Nephron (organoid): ENCODE measurements at regions not wholly inside any gene's neighbourhood (a gene's known extent, or its start where the extent isn't known, plus 50 kb on each side); places are given as distances from the start of the nearest gene placed in this dataset.

Experiments used
- H3K27ac Mint-ChIP-seq, 3 experiments: 2 replicates each; pipeline ENCODE4 v1.8.0; 2020; ENCODE audit warnings: mixed read lengths in 3 of 3, mild to moderate bottlenecking in 2 of 3, moderate library complexity in 1 of 3
- H3K27me3 Mint-ChIP-seq: 2 replicates; pipeline ENCODE4 v1.8.0; 2021; ENCODE audit warnings: low read depth, mild to moderate bottlenecking, moderate library complexity, mixed read lengths
- H3K36me3 Mint-ChIP-seq: 2 replicates; pipeline ENCODE4 v1.8.0; 2020; ENCODE audit warnings: low read depth, mixed read lengths
- H3K4me1 Mint-ChIP-seq: 2 replicates; pipeline ENCODE4 v1.8.0; 2020; ENCODE audit warnings: mixed read lengths
- H3K4me3 Mint-ChIP-seq, 3 experiments: 2 replicates each; pipeline ENCODE4 v1.8.0; 2020; ENCODE audit warnings: mild to moderate bottlenecking in 3 of 3, mixed read lengths in 3 of 3, moderate library complexity in 2 of 3
- H3K9me3 Mint-ChIP-seq: 2 replicates; pipeline ENCODE4 v1.8.0; 2020; ENCODE audit warnings: mixed read lengths
- TF ChIP-seq, protein P1 (sequence below), 3 experiments: fragments of 200-600 bp; sonication (generic); IDR thresholded peaks; one replicate each; pipeline ENCODE4 v1.5.0; 2021; ENCODE audit warnings: antibody characterized with exemption in 3 of 3; ENCODE audit not compliant: unreplicated experiment in 3 of 3

DNA sequence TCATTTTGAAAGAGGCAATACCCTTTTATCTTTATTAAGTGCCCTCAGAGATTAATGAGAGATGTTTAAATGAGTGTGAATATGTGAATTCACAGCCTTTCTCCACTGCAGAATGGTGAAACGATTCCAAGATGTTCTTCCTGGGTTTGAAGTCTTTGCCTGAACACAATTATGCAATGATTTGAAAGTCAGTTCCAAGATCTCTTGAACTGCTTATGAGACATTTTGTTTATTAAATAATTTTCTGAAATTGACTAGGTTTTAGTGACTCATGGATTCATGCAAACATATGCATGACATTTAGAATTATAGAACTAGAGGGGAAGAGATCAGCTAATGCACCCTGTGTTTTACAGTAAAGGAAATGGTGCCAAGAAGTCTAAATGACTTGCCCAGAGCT, 118.1 kb upstream of the SLC38A2 start:
- no peaks in the 10 kb centered on the region for H3K36me3 Mint-ChIP-seq
- H3K4me1 Mint-ChIP-seq, result peaks cover 42% of the 10 kb centered on the region
- no peaks in the 10 kb centered on the region for H3K9me3 Mint-ChIP-seq
- peak overlapping the region in 2 of 3 experiments; percentile 74 to 80 for H3K27ac Mint-ChIP-seq
- H3K4me3 Mint-ChIP-seq, result no peak overlapping the region
- H3K27me3 Mint-ChIP-seq, result no peaks in the 10 kb centered on the region
- TF ChIP-seq, protein P1, sequence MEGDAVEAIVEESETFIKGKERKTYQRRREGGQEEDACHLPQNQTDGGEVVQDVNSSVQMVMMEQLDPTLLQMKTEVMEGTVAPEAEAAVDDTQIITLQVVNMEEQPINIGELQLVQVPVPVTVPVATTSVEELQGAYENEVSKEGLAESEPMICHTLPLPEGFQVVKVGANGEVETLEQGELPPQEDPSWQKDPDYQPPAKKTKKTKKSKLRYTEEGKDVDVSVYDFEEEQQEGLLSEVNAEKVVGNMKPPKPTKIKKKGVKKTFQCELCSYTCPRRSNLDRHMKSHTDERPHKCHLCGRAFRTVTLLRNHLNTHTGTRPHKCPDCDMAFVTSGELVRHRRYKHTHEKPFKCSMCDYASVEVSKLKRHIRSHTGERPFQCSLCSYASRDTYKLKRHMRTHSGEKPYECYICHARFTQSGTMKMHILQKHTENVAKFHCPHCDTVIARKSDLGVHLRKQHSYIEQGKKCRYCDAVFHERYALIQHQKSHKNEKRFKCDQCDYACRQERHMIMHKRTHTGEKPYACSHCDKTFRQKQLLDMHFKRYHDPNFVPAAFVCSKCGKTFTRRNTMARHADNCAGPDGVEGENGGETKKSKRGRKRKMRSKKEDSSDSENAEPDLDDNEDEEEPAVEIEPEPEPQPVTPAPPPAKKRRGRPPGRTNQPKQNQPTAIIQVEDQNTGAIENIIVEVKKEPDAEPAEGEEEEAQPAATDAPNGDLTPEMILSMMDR (IDR thresholded peaks at IDR 0.05; ENCODE audit: unreplicated experiment in 3 of 3), result no peak

DNA sequence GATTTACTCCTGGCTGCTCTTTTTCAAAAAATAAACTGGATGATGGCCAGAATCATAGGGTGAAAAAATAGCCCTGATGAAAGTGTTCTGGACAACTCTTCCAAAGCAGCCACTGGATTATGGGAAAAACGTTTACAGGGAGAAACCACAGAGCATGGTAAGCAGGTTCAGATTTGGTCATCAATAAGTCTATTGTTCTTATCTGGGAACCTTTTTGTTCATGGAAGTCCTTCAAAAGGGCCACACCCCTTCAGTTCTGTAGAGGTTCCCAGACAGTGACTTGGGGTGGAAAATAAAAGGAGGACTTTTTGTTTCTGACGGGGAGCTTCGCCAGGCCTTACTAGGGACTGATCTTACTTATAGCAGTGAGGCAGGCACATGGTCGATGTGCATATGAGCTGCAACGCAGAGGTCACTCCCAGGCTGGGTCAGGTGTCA, 117.4 kb upstream of the SLC38A2 start:
- Mint-ChIP-seq H3K27me3 (no peaks in the 10 kb centered on the region), H3K4me3 (no peak overlapping the region), H3K27ac (peak overlapping the region in 2 of 3 experiments; percentile 71 to 80), H3K9me3 (no peaks in the 10 kb centered on the region), H3K36me3 (no peaks in the 10 kb centered on the region), H3K4me1 (peaks cover 42% of the 10 kb centered on the region)
- TF ChIP-seq, protein P1 (IDR thresholded peaks at IDR 0.05; ENCODE audit: unreplicated experiment in 3 of 3), result no peak

DNA sequence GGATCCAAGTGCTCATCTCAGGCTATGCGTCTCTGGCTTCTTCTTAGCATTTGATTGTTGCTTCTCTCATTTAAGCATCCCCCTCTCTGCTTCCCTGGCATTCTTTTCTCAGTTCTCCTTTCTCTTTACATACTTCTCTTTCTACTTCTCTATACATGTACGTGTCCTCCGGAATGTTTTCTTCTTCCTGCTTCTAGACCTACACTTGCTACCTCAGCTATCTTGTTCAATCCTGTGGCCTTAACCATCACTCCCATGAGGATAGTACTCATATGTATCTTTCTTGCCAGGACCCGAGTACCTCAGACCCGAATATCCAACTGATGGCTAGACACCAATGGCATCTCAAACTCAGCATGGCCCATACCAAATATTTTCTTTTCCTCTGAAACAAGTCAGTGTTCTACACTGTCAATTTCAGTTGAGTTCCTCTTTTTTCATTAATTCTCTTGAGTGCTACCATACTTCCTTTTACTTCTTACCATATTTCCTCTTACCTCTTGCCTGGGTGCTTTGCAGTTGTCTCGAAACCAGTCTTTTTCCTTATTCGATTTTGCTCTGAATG, 115.1 kb upstream of the SLC38A2 start:
- Mint-ChIP-seq H3K4me3 (no peak overlapping the region), H3K27me3 (no peaks in the 10 kb centered on the region), H3K36me3 (no peaks in the 10 kb centered on the region), H3K27ac (no peak overlapping the region), H3K4me1 (peaks cover 22% of the 10 kb centered on the region), H3K9me3 (no peaks in the 10 kb centered on the region)
- TF ChIP-seq, protein P1 (IDR thresholded peaks at IDR 0.05; ENCODE audit: unreplicated experiment in 3 of 3), result no peak

DNA sequence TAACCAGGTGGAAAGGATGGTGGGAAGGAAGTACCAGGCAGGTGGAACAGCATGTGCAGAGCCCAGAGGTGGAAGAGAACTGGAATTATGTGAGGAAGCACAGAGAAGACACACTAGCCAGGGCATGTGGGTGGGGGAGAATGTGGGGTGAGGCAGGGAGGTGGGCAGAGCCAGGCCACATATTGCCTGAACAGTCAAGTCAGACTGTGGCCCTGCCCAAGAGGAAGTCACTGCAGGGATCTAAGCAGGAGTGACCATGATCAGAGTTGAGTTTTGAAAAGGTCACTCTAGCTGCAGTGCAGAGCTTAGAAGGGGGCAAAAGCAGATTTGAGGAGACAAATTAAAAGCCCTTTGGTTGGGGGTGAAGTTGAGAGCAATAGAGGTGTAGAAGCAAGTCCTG, 114.0 kb upstream of the SLC38A2 start:
- H3K27me3 Mint-ChIP-seq, result no peaks in the 10 kb centered on the region
- H3K4me1 Mint-ChIP-seq, result peaks cover 13% of the 10 kb centered on the region
- no peak overlapping the region for H3K27ac Mint-ChIP-seq
- H3K4me3 Mint-ChIP-seq, result no peak overlapping the region
- no peaks in the 10 kb centered on the region for H3K36me3 Mint-ChIP-seq
- TF ChIP-seq, protein P1 (IDR thresholded peaks at IDR 0.05; ENCODE audit: unreplicated experiment in 3 of 3), result no peak
- H3K9me3 Mint-ChIP-seq, result no peaks in the 10 kb centered on the region

DNA sequence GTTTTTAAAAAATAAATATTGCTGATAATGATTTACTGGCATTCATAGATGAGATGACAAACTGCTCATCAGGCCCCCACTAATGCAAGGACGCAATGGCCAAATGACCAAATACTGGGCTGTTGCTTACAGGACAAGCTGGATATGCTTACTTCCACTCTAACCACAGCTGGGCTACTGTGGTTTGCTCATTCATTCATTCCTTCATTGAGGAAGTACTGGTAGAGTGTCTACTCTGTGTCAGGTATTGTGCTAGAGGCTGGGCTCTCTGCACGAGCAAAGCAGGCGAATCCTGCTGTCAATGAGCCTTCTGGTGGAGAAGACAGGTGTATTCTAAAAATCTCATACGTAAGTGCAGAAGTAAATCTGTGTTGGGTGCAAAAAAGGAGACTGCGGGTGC, 113.3 kb upstream of the SLC38A2 start:
- Mint-ChIP-seq H3K27me3 (no peaks in the 10 kb centered on the region), H3K9me3 (no peaks in the 10 kb centered on the region), H3K36me3 (no peaks in the 10 kb centered on the region), H3K27ac (no peak overlapping the region), H3K4me1 (peaks cover 12% of the 10 kb centered on the region), H3K4me3 (no peak overlapping the region)
- TF ChIP-seq, protein P1 (IDR thresholded peaks at IDR 0.05; ENCODE audit: unreplicated experiment in 3 of 3), result no peak

DNA sequence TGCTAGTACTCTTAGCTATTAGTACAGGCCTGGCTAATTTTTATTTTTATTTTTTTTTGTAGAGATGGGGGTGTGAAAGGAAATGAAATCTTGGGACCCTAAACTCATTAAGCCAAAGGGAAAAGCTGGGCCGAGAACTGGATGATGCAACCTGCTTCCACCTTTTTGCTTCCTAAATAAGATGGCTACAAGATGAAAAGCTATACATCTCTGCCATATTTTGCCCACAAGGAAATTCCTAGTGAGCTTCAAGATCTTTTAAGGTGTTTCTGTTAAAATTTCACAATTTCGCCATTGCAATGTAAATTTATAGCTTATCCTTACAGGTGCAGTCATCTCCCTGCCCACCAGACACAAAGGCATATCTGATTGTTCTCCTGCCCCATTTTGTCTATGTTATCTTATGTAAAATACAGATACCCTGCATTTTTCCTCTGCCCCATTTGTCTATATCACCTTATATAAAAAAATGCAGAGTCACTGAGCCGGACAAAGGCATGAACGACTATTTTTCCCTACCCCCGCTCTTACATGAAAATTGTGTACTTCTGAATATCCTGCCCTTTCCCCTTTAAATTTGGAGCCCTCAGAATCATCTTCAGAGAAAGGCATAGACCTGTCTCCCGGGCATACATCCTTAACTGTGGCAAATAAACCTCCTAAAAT, 112.0 kb upstream of the SLC38A2 start:
- TF ChIP-seq, protein P1 (IDR thresholded peaks at IDR 0.05; ENCODE audit: unreplicated experiment in 3 of 3), result no peak
- no peaks in the 10 kb centered on the region for H3K4me1 Mint-ChIP-seq
- H3K9me3 Mint-ChIP-seq, result no peaks in the 10 kb centered on the region
- H3K36me3 Mint-ChIP-seq, result no peaks in the 10 kb centered on the region
- no peak overlapping the region for H3K27ac Mint-ChIP-seq
- H3K4me3 Mint-ChIP-seq, result no peak overlapping the region
- H3K27me3 Mint-ChIP-seq, result no peaks in the 10 kb centered on the region
